ENCODE measurements at regions not wholly inside any gene's neighbourhood (a gene's known extent, or its start where the extent isn't known, plus 50 kb on each side); places are given as distances from the start of the nearest gene placed in this dataset.
"Not testable (repeated sequence)": the region's sequence is repeated elsewhere in the genome, so short reads cannot be mapped to it uniquely, and the experiment has no call there.

DNA sequence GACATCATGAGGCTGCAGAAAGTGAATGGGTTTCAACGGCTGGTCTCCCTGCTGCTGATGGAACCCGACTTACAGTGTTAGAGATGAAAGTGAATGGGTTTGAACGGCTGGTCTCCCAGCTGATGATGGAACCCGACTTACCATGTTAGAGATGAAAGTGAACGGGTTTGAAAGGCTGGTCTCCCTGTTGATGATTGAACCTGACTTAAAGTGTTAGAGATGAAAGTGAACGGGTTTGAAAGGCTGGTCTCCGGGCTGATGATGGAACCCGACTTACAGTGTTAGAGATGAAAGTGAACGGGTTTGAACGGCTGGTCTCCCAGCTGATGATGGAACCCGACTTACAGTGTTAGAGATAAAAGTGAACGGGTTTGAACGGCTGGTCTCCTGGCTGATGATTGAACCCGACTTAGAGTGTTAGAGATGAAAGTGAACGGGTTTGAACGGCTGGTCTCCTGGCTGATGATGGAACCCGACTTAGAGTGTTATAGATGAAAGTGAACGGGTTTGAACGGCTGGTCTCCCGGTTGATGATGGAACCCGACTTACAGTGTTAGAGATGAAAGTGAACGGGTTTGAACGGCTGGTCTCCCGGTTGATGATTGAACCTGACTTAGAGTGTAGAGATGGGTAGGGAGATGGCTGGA is 76.1 kb upstream of the ALKAL2 start:
- DNase-seq, result no peak
- H3K4me3 ChIP-seq (ENCODE audit: low read length), result no peak overlapping the region
- H3K4me1 ChIP-seq (ENCODE audit: control insufficient read depth, insufficient read depth, low read length), result no peaks in the 10 kb centered on the region
- H3K36me3 ChIP-seq (ENCODE audit: control insufficient read depth, insufficient read depth, low read length), result no peaks in the 10 kb centered on the region
- 82% methylated on average over 3 of the region's 24 CpGs for WGBS (ENCODE audit: insufficient coverage, low lambda C conversion rate)
- H3K27me3 ChIP-seq (ENCODE audit: control insufficient read depth, insufficient read depth, low read length), result no peaks in the 10 kb centered on the region
- H3K27ac ChIP-seq (ENCODE audit: low read length), result no peak overlapping the region
- peaks cover 10% of the 10 kb centered on the region for H3K9me3 ChIP-seq (ENCODE audit: control insufficient read depth, low read depth, low read length)

DNA sequence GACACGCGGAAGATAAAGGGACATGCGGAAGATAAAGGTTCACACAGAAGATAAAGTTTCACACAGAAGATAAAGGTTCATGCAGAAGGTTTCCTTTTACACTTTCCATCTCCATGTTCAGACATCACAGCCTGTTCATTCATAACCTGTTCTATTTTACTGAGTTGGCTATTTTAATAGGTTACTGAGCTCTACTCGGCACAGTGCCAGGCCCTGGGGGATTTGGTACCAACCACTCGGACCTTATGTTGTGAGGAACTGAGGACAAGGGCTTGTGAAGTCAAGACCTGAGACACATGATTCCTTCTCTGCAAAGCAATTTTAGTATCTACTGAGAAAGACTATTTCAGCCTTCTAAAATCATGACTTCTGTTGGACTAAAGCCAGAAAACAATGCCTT is 75.0 kb upstream of the ALKAL2 start:
- Histone ChIP-seq H3K27ac (ENCODE audit: low read length) (no peak overlapping the region), H3K36me3 (ENCODE audit: control insufficient read depth, insufficient read depth, low read length) (no peaks in the 10 kb centered on the region), H3K9me3 (ENCODE audit: control insufficient read depth, low read depth, low read length) (peaks cover 10% of the 10 kb centered on the region), H3K27me3 (ENCODE audit: control insufficient read depth, insufficient read depth, low read length) (no peaks in the 10 kb centered on the region), H3K4me3 (ENCODE audit: low read length) (no peak overlapping the region), H3K4me1 (ENCODE audit: control insufficient read depth, insufficient read depth, low read length) (no peaks in the 10 kb centered on the region)
- WGBS (ENCODE audit: insufficient coverage, low lambda C conversion rate), result 73% methylated on average over 3 of the region's 5 CpGs
- DNase-seq, result no peak

DNA sequence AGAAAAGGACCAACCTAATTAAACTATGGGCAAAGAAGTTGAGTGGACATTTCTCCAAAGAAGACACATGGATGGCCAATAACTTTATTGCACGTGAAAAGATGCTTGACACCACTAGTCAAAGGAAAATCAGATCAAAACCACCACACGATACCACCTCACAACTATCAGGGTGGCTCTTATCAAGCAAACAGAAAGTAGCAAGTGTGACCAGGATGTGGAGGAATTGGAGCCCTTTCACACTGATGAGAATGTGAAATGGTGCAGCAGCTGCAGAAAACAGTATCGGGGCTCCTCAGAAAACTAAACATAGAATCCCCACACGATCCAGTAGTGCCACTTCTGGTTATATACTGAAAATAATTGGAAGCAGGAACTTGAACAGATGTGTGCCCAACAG is 72.2 kb upstream of the ALKAL2 start:
- Histone ChIP-seq H3K27me3 (ENCODE audit: control insufficient read depth, insufficient read depth, low read length) (no peaks in the 10 kb centered on the region), H3K36me3 (ENCODE audit: control insufficient read depth, insufficient read depth, low read length) (no peaks in the 10 kb centered on the region), H3K27ac (ENCODE audit: low read length) (no peak overlapping the region), H3K4me1 (ENCODE audit: control insufficient read depth, insufficient read depth, low read length) (no peaks in the 10 kb centered on the region), H3K4me3 (ENCODE audit: low read length) (no peak overlapping the region), H3K9me3 (ENCODE audit: control insufficient read depth, low read depth, low read length) (peaks cover 3% of the 10 kb centered on the region)
- WGBS (ENCODE audit: insufficient coverage, low lambda C conversion rate), result 60% methylated on average over 1 of the region's 4 CpGs
- DNase-seq, result no peak

DNA sequence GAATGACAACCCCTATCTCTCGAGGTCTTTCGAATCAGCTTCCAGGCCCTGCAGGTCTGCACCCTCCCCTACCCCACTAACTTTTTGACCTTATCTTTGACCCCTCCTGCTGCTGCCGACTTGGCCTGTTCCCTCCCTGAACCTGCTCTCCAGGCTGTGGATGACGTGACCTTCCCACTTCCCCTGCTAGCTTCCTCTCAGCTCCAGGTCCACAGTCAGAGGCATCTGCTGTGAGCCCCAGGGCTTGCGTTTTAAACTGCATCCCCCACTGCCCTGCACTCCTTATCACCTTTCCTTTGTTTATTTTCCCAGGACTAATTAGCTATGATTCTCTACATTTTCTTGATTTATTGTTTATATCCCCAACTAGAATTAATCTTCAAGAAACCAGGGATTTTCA is 71.2 kb upstream of the ALKAL2 start:
- no CpG with 5 or more reads among the region's 5 CpGs for WGBS (ENCODE audit: insufficient coverage, low lambda C conversion rate)

DNA sequence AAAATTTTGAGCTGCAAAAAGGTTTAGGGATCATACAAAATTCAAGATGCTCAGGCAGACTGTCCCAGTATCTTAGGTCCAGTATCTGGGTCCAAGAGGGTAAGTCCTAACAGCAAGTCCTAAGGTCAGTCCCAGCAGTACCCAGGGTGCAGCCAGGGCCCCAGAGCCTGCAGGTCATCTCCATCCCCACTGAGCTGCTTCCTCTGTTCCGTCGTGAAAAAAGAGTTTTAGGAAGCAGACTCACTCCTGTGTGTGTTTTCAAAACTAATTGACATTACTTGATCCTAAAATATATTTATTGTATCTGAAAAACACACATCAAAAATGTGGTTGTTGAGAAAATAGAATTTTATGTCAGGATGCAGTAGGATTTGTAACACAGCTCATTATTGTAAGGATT is 69.9 kb upstream of the ALKAL2 start:
- no peak overlapping the region for H3K27ac ChIP-seq (ENCODE audit: low read length)
- no peaks in the 10 kb centered on the region for H3K36me3 ChIP-seq (ENCODE audit: control insufficient read depth, insufficient read depth, low read length)
- no peak overlapping the region for H3K4me3 ChIP-seq (ENCODE audit: low read length)
- H3K27me3 ChIP-seq (ENCODE audit: control insufficient read depth, insufficient read depth, low read length), result no peaks in the 10 kb centered on the region
- H3K9me3 ChIP-seq (ENCODE audit: control insufficient read depth, low read depth, low read length), result peaks cover 3% of the 10 kb centered on the region
- no peaks in the 10 kb centered on the region for H3K4me1 ChIP-seq (ENCODE audit: control insufficient read depth, insufficient read depth, low read length)
- DNase-seq, result no peak
- WGBS (ENCODE audit: insufficient coverage, low lambda C conversion rate), result 100% methylated on average over 2 of the region's 2 CpGs

More for the DNA sequence above, 71.2 kb upstream of the ALKAL2 start:
- DNase-seq, result no peak
- Histone ChIP-seq H3K36me3 (ENCODE audit: control insufficient read depth, insufficient read depth, low read length) (no peaks in the 10 kb centered on the region), H3K4me3 (ENCODE audit: low read length) (no peak overlapping the region), H3K27ac (ENCODE audit: low read length) (no peak overlapping the region), H3K4me1 (ENCODE audit: control insufficient read depth, insufficient read depth, low read length) (no peaks in the 10 kb centered on the region), H3K9me3 (ENCODE audit: control insufficient read depth, low read depth, low read length) (peaks cover 3% of the 10 kb centered on the region), H3K27me3 (ENCODE audit: control insufficient read depth, insufficient read depth, low read length) (no peaks in the 10 kb centered on the region)

DNA sequence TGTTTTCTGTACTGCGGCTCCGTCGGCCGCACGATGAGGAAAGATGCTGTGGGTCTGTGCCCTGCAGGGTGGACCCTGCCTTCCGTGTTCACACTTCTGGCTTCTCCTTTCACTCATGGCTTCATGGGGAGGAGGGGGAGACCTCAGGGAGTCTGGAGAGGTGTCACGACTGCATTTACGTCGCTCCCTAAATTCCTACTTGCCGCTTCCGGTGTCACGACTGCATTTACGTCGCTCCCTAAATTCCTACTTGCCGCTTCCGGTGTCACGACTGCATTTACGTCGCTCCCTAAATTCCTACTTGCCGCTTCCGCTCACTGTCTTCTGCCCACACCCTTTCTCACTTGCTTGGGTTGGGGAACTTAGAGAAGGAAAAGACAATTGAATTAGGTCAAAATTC is 68.4 kb upstream of the ALKAL2 start:
- not testable (repeated sequence) for H3K4me3 ChIP-seq (ENCODE audit: low read length); H3K36me3 ChIP-seq (ENCODE audit: control insufficient read depth, insufficient read depth, low read length); H3K27me3 ChIP-seq (ENCODE audit: control insufficient read depth, insufficient read depth, low read length); H3K27ac ChIP-seq (ENCODE audit: low read length); DNase-seq; H3K9me3 ChIP-seq (ENCODE audit: control insufficient read depth, low read depth, low read length); H3K4me1 ChIP-seq (ENCODE audit: control insufficient read depth, insufficient read depth, low read length)
- 75% methylated on average over 6 of the region's 21 CpGs for WGBS (ENCODE audit: insufficient coverage, low lambda C conversion rate)

DNA sequence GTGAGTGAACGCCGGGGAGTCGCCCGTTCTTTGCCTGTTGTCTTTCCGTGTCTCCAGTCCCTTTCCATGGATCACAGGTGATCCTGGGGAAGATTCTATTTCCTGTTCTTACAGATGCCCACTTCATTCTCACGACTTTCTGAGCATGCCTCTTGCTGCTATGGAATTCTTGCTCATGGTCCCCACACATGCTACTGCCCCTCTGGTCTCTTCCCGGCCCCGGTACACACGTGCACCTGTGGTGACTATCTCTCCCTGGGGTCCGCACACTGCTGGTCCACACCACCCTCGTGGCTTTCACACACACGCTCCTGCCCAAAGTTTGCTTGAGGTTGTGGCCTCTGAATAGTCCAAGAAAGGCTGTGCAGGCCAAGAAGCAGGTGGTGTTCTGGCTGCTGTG is 67.9 kb upstream of the ALKAL2 start:
- Histone ChIP-seq H3K36me3 (ENCODE audit: control insufficient read depth, insufficient read depth, low read length) (no peaks in the 10 kb centered on the region), H3K4me3 (ENCODE audit: low read length) (no peak overlapping the region), H3K27me3 (ENCODE audit: control insufficient read depth, insufficient read depth, low read length) (no peaks in the 10 kb centered on the region), H3K4me1 (ENCODE audit: control insufficient read depth, insufficient read depth, low read length) (no peaks in the 10 kb centered on the region), H3K27ac (ENCODE audit: low read length) (no peak overlapping the region), H3K9me3 (ENCODE audit: control insufficient read depth, low read depth, low read length) (no peaks in the 10 kb centered on the region)
- DNase-seq, result no peak
- WGBS (ENCODE audit: insufficient coverage, low lambda C conversion rate), result 80% methylated on average over 1 of the region's 12 CpGs

DNA sequence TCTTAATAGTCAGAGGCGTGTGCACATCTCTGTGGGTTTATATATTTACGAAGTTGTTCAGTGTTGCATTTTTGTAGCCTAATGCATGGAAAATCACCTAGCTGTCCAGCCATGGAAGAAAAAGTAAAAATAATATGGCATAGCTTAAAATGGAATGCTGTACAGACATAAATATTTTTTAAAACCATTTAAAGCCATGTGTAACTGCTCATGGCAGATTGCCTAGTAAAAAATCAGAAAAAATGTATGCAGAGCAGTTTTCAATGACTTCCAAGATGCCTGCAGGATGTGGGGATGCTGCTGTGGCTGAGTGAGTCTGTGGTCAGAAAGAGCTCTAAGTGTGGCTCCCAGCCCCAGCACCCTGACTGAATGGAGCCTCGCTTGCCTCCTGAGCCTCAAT is 64.8 kb upstream of the ALKAL2 start:
- Histone ChIP-seq H3K4me1 (ENCODE audit: control insufficient read depth, insufficient read depth, low read length) (no peaks in the 10 kb centered on the region), H3K9me3 (ENCODE audit: control insufficient read depth, low read depth, low read length) (no peaks in the 10 kb centered on the region), H3K27ac (ENCODE audit: low read length) (no peak overlapping the region), H3K36me3 (ENCODE audit: control insufficient read depth, insufficient read depth, low read length) (no peaks in the 10 kb centered on the region), H3K4me3 (ENCODE audit: low read length) (no peak overlapping the region), H3K27me3 (ENCODE audit: control insufficient read depth, insufficient read depth, low read length) (no peaks in the 10 kb centered on the region)
- no peak for DNase-seq
- no CpG with 5 or more reads among the region's 3 CpGs for whole genome bisulfite sequencing (ENCODE audit: insufficient coverage, low lambda C conversion rate)

DNA sequence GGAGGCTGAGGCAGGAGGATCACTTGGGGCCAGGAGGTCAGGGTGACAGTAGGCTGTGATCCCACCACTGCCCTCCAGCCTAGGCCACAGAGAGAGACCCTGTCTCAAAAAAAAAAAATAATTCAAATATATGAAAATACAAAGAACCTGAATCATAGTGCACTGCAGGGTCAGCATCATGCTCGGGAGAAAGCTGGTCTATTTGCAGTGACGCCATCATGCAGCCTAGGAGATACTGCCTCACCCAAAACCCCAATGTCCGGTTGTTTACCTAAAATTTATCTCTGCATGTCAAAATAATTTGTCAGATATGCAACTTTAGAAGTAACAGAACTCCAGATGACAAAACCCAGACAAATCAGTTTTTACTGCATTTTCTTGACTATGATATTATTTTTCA is 61.5 kb upstream of the ALKAL2 start:
- no peak overlapping the region for H3K27ac ChIP-seq (ENCODE audit: low read length)
- WGBS (ENCODE audit: insufficient coverage, low lambda C conversion rate), result no CpG with 5 or more reads among the region's 3 CpGs
- H3K9me3 ChIP-seq (ENCODE audit: control insufficient read depth, low read depth, low read length), result no peaks in the 10 kb centered on the region
- no peak for DNase-seq
- no peaks in the 10 kb centered on the region for H3K36me3 ChIP-seq (ENCODE audit: control insufficient read depth, insufficient read depth, low read length)
- no peaks in the 10 kb centered on the region for H3K27me3 ChIP-seq (ENCODE audit: control insufficient read depth, insufficient read depth, low read length)
- H3K4me3 ChIP-seq (ENCODE audit: low read length), result no peak overlapping the region
- no peaks in the 10 kb centered on the region for H3K4me1 ChIP-seq (ENCODE audit: control insufficient read depth, insufficient read depth, low read length)

DNA sequence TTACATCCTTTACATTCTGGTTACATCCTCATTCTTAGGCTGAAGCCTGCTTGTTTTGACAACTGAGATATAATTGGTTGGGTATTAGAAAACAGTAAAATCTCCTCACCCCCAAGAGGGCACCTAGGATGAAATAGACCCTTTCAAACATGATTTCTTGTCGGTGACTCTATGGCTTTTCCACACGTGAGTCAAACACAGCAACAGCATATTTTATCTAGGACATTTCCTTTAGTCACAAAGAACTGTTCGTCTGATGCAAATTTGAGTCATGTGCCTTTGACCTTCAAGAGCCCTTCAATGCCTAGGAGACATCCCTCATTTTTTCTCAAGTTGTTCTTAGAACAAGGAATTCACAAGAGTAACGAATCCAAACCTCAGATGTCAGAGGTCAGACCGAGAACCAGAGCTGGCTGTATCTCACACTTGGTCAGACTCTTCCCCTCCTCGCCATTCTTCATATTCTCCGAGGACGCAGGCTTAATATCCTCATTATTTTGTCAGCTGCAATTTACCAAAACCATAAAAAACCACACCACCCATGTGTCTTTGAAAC is 60.5 kb upstream of the ALKAL2 start:
- H3K27me3 ChIP-seq (ENCODE audit: control insufficient read depth, insufficient read depth, low read length), result no peaks in the 10 kb centered on the region
- DNase-seq, result no peak
- 81% methylated on average over 3 of the region's 8 CpGs for WGBS (ENCODE audit: insufficient coverage, low lambda C conversion rate)
- no peak overlapping the region for H3K4me3 ChIP-seq (ENCODE audit: low read length)
- no peaks in the 10 kb centered on the region for H3K36me3 ChIP-seq (ENCODE audit: control insufficient read depth, insufficient read depth, low read length)
- no peak overlapping the region for H3K27ac ChIP-seq (ENCODE audit: low read length)
- H3K4me1 ChIP-seq (ENCODE audit: control insufficient read depth, insufficient read depth, low read length), result no peaks in the 10 kb centered on the region
- H3K9me3 ChIP-seq (ENCODE audit: control insufficient read depth, low read depth, low read length), result no peaks in the 10 kb centered on the region

DNA sequence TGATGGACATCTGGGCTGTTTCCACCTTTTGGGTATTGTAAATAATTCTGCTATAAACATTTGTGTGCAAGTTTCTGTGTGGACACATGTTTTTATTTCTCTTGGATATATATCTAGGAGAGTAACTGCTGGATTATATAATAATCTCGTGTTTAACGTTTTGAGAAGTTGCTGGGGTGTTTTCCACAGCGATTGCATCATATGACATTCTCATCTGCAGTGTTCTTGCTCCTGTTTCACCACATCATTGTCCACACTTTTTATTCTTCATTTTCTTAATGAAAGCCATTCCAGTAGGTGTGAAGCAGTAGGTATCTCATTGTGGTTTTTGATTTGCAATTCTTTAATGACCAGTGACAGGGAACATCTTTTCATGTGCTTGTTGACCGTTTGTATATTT is 56.9 kb upstream of the ALKAL2 start:
- no peak for DNase-seq
- 58% methylated on average over 3 of the region's 4 CpGs for WGBS (ENCODE audit: insufficient coverage, low lambda C conversion rate)
- H3K27ac ChIP-seq (ENCODE audit: low read length), result no peak overlapping the region

More for the DNA sequence above, 56.9 kb upstream of the ALKAL2 start:
- Histone ChIP-seq H3K4me1 (ENCODE audit: control insufficient read depth, insufficient read depth, low read length) (no peaks in the 10 kb centered on the region), H3K9me3 (ENCODE audit: control insufficient read depth, low read depth, low read length) (no peaks in the 10 kb centered on the region), H3K4me3 (ENCODE audit: low read length) (no peak overlapping the region), H3K36me3 (ENCODE audit: control insufficient read depth, insufficient read depth, low read length) (no peaks in the 10 kb centered on the region), H3K27me3 (ENCODE audit: control insufficient read depth, insufficient read depth, low read length) (no peaks in the 10 kb centered on the region)
